CD14-positive monocyte (primary cell): ENCODE measurements at regions not wholly inside any gene's neighbourhood (a gene's known extent, or its start where the extent isn't known, plus 50 kb on each side); places are given as distances from the start of the nearest gene placed in this dataset.

Source experiments
- DNase-seq, 3 donors: peaks; one replicate each; pipeline ENCODE4 v3.0.0-alpha.2; 2011 to 2022
- H2AFZ ChIP-seq: 2 replicates; pipeline ENCODE4 v1.6.0; 2012; ENCODE audit warnings: mild to moderate bottlenecking, low read depth, low read length, inconsistent platforms; ENCODE audit not compliant: insufficient read depth, poor library complexity, severe bottlenecking
- H3K27ac ChIP-seq, 2 donors: 1 replicate in 1 of 2; 2 replicates in 1 of 2; pipeline ENCODE4 v1.5.1; 2012 to 2013; ENCODE audit warnings: low read length in 2 of 2, control low read depth in 1 of 2, inconsistent platforms in 1 of 2, low read depth in 1 of 2, mild to moderate bottlenecking in 1 of 2
- H3K27me3 ChIP-seq, 2 donors: one replicate each; pipeline versions ENCODE4 v1.6.0 to v1.6.1; 2011 to 2013; ENCODE audit warnings: low read length in 2 of 2; ENCODE audit not compliant: control insufficient read depth in 2 of 2, insufficient read depth in 2 of 2
- H3K36me3 ChIP-seq, 2 donors: replicated peaks in 1 of 2; 1 replicate in 1 of 2; 2 replicates in 1 of 2; pipeline versions ENCODE4 v1.5.1 to v1.6.1; 2012 to 2013; ENCODE audit warnings: low read length in 2 of 2, control low read depth in 1 of 2, inconsistent platforms in 1 of 2, mild to moderate bottlenecking in 1 of 2; ENCODE audit not compliant: insufficient read depth in 2 of 2, control insufficient read depth in 1 of 2
- H3K4me1 ChIP-seq, 2 donors: 1 replicate in 1 of 2; 2 replicates in 1 of 2; pipeline versions ENCODE4 v1.5.1 to v1.6.1; 2012 to 2013; ENCODE audit warnings: low read length in 2 of 2, control low read depth in 1 of 2, inconsistent platforms in 1 of 2, mild to moderate bottlenecking in 1 of 2, moderate library complexity in 1 of 2; ENCODE audit not compliant: insufficient read depth in 2 of 2, control insufficient read depth in 1 of 2
- H3K4me2 ChIP-seq: replicated peaks from 2 replicates; pipeline ENCODE3; 2012; ENCODE audit warnings: low read length, moderate library complexity, mild to moderate bottlenecking; ENCODE audit not compliant: poor library complexity, severe bottlenecking; ENCODE audit errors: extremely low read depth
- H3K4me3 ChIP-seq, 3 experiments: fragments of 200-600 bp in 1 of 3; sonication (generic) in 1 of 3; replicated peaks in 1 of 3; 1 replicate in 2 of 3; 2 replicates in 1 of 3; pipeline ENCODE4 v1.5.1; 2011 to 2013; ENCODE audit warnings: low read length in 3 of 3, mild to moderate bottlenecking in 3 of 3, control low read depth in 2 of 3, low read depth in 2 of 3, inconsistent platforms in 1 of 3, moderate library complexity in 1 of 3
- H3K79me2 ChIP-seq: 2 replicates; pipeline ENCODE4 v1.6.0; 2012; ENCODE audit warnings: mild to moderate bottlenecking, control low read depth, inconsistent platforms, low read length, moderate library complexity; ENCODE audit not compliant: insufficient read depth
- H3K9ac ChIP-seq: 2 replicates; pipeline ENCODE4 v1.6.0; 2017; ENCODE audit warnings: low read length, mild to moderate bottlenecking; ENCODE audit not compliant: insufficient read depth, poor library complexity, severe bottlenecking
- H3K9me3 ChIP-seq, 2 donors: replicated peaks in 1 of 2; 1 replicate in 1 of 2; 2 replicates in 1 of 2; pipeline versions ENCODE4 v1.5.1 to v1.6.1; 2012 to 2013; ENCODE audit warnings: low read length in 2 of 2, control low read depth in 1 of 2; ENCODE audit not compliant: control insufficient read depth in 1 of 2, insufficient read depth in 1 of 2
- H4K20me1 ChIP-seq: 2 replicates; pipeline ENCODE4 v1.6.0; 2012; ENCODE audit warnings: mild to moderate bottlenecking, low read length, control low read depth, moderate library complexity; ENCODE audit not compliant: insufficient read depth
- H3K27ac Mint-ChIP-seq, 7 donors: one replicate each; pipeline ENCODE4 v1.8.0; 2020; ENCODE audit warnings: mild to moderate bottlenecking in 7 of 7, mixed read lengths in 7 of 7, moderate library complexity in 6 of 7, inconsistent platforms in 2 of 7
- H3K27me3 Mint-ChIP-seq, 3 donors: one replicate each; pipeline ENCODE4 v1.8.0; 2021 to 2022; ENCODE audit warnings: low read depth in 3 of 3, mild to moderate bottlenecking in 3 of 3, mixed read lengths in 3 of 3, moderate library complexity in 3 of 3, inconsistent platforms in 1 of 3
- H3K36me3 Mint-ChIP-seq, 2 donors: one replicate each; pipeline ENCODE4 v1.8.0; 2020; ENCODE audit warnings: mixed read lengths in 2 of 2, inconsistent platforms in 1 of 2, mild to moderate bottlenecking in 1 of 2
- H3K4me1 Mint-ChIP-seq: one replicate; pipeline ENCODE4 v1.8.0; 2020; ENCODE audit warnings: mild to moderate bottlenecking, mixed read lengths
- H3K4me3 Mint-ChIP-seq, 2 donors: one replicate each; pipeline ENCODE4 v1.8.0; 2020; ENCODE audit warnings: mild to moderate bottlenecking in 2 of 2, mixed read lengths in 2 of 2, moderate library complexity in 1 of 2
- H3K9me3 Mint-ChIP-seq, 7 donors: one replicate each; pipeline ENCODE4 v1.8.0; 2020 to 2022; ENCODE audit warnings: mixed read lengths in 7 of 7, mild to moderate bottlenecking in 6 of 7, moderate library complexity in 6 of 7, inconsistent platforms in 2 of 7
- CTCF ChIP-seq: fragments of 200-600 bp; IDR thresholded peaks from one replicate; pipeline ENCODE4 v1.8.0; 2022; ENCODE audit warnings: antibody characterized with exemption, mild to moderate bottlenecking
- WGBS: methylation state at CpG from one replicate; pipeline ENCODE4 v1.1.5; 2013; ENCODE audit warnings: missing lambda C conversion rate; ENCODE audit not compliant: insufficient coverage; 5-methylcytosine and 5-hydroxymethylcytosine counted together
- intact Hi-C, 2 donors: fragments of 100-400 bp; cut with micrococcal nuclease; formaldehyde crosslinking; loops; one replicate each; pipeline versions ENCODE4 v1.15.0 to v1.15.1; 2023

GRCh38 chr4:125961626-125962025, 646.9 kb downstream of the FAT4 start:
- H3K4me1 Mint-ChIP-seq, result no peaks in the 10 kb centered on the region
- DNase-seq, result no peak
- no peak overlapping the region for H3K4me2 ChIP-seq
- no peaks in the 10 kb centered on the region for H3K36me3 Mint-ChIP-seq
- H3K4me3 Mint-ChIP-seq, result no peak overlapping the region
- H3K4me1 ChIP-seq, result no peaks in the 10 kb centered on the region
- peaks cover 17 to 23% of the 10 kb centered on the region in 2 donors for H3K9me3 ChIP-seq
- no peak overlapping the region for H3K27ac Mint-ChIP-seq
- H3K9ac ChIP-seq, result no peak overlapping the region
- H2AFZ ChIP-seq, result no peak overlapping the region
- intact Hi-C loops, result no loop called here
- peaks cover 0 to 22% (median 2%) of the 10 kb centered on the region in 7 donors for H3K9me3 Mint-ChIP-seq
- WGBS, result 96% methylated on average over 3 of the region's 5 CpGs
- no peak overlapping the region for H3K27ac ChIP-seq
- H3K4me3 ChIP-seq, result no peak overlapping the region
- no peak for TF ChIP-seq CTCF
- no peaks in the 10 kb centered on the region for H3K27me3 Mint-ChIP-seq
- no peaks in the 10 kb centered on the region for H3K27me3 ChIP-seq
- H3K79me2 ChIP-seq, result no peaks in the 10 kb centered on the region
- no peaks in the 10 kb centered on the region for H4K20me1 ChIP-seq
- H3K36me3 ChIP-seq, result no peaks in the 10 kb centered on the region

- H3K9me3 Mint-ChIP-seq, result peaks cover 0 to 3% (median 0%) of the 10 kb centered on the region in 7 donors
Measured at GRCh38 chr4:125975861-125976397, 661.2 kb downstream of the FAT4 start.

More at GRCh38 chr4:125975861-125976397, 661.2 kb downstream of the FAT4 start:
- H3K27me3 ChIP-seq, result no peaks in the 10 kb centered on the region
- no peaks in the 10 kb centered on the region for H3K36me3 Mint-ChIP-seq
- H3K36me3 ChIP-seq, result no peaks in the 10 kb centered on the region
- no peak overlapping the region for H3K4me3 Mint-ChIP-seq
- H3K27me3 Mint-ChIP-seq, result peaks cover 0 to 2% (median 0%) of the 10 kb centered on the region in 3 donors
- H3K79me2 ChIP-seq, result no peaks in the 10 kb centered on the region
- intact Hi-C loops, result no loop called here
- no peak for TF ChIP-seq CTCF
- H3K4me1 ChIP-seq, result no peaks in the 10 kb centered on the region
- H2AFZ ChIP-seq, result no peak overlapping the region
- no peaks in the 10 kb centered on the region for H3K9me3 ChIP-seq
- no peak overlapping the region for H3K4me3 ChIP-seq
- no CpG with 5 or more reads among the region's 4 CpGs for WGBS
- no peaks in the 10 kb centered on the region for H3K4me1 Mint-ChIP-seq
- H3K27ac ChIP-seq, result no peak overlapping the region
- no peak overlapping the region for H3K4me2 ChIP-seq
- no peak overlapping the region for H3K27ac Mint-ChIP-seq
- H3K9ac ChIP-seq, result no peak overlapping the region
- DNase-seq, result no peak
- no peaks in the 10 kb centered on the region for H4K20me1 ChIP-seq
